NCI-H146 (cell line): ENCODE measurements at regions not wholly inside any gene's neighbourhood (a gene's known extent, or its start where the extent isn't known, plus 50 kb on each side); places are given as distances from the start of the nearest gene placed in this dataset.

Experiments used
- DNase-seq: peaks from one replicate; lab custom pipeline; 2025; lab: John Stamatoyannopoulos, UW

DNA sequence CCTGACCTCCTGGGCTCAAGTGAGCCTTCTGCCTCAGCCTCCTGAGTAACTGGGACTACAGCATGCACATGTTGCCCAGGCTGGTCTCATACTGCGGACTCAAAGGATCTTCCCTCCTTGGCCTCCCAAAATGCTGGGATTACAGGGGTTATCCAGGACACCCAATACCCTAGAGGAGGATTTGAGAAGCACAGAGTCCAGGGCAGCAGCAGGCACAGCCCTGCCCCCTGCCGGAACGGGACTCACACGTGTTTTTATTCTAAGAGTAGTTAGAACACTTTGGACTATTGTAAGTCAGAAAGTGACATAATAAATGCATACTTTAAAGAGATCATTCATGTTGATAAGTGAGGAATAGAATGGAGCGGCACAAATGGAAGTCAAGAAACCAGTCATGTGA lies 80.2 kb downstream of the C6orf118 start:
- DNase-seq: no peak

DNA sequence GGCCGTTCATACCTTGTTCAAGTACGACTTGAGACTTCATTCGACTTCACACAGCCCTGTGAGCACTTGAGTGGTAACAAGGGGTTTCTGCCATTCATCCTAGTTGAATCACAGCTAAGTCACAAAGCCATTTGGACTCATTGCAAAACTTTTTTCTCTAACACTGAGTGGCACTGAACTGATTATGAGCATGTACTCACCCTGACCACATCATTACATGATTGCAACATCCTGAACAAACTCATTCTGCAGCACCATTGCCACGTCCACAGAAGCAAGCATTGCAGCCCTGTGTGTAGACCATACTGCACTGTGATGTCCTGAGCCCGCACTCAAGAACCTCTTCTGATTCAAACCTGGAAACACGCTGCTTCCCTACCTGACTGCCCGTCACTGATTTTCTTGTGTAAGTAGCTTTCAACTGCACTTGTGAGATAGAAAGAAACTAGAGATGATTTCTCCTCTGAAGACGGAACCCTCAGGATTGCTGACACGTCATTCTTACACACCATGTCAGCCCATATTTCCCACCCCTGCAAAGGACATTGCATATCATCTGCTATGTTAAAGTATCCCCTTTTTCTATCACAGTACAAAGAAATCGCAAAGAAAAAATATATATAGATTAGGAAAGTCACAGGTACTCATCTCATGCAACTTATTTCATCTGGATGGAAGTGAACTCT lies 81.6 kb downstream of the C6orf118 start:
- DNase-seq: no peak

DNA sequence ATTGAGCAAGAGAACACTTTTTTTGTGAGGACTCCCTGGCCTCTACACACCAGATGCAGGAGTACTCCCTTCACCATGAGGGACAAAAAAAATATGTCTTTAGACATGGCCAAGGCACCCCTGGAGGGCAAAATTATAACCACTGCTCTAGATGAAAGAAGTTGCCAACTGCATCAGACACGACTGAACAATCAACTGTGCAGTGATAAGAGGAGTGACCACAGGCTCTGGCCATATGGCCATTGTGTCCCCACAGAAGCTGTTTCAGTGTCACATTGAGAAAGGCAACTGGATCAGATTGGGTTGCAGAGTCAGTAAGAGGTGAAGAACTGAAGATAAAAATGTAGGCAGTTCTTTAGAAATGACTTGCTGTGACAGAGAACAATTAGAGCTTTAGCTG lies 85.7 kb downstream of the C6orf118 start:
- no peak for DNase-seq

DNA sequence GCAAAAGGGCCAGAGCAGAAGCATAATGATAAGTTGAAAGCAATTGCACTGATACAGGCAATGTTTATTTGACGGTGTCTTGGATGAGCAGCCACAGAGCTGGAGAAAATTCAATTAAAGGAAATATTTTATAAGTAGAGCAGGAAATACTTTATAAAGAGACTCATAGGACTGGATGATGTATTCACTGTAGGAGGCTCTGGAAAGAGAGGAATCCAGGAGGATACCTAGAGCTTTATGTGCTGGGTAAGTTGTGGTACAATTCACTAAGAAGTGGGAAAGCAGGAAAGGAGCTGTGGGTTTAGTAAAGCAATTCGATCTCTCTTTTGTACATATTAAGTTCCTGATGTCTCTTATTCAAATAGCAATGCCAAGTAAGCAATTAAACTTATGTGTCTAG lies 86.3 kb downstream of the C6orf118 start:
- DNase-seq: no peak

DNA sequence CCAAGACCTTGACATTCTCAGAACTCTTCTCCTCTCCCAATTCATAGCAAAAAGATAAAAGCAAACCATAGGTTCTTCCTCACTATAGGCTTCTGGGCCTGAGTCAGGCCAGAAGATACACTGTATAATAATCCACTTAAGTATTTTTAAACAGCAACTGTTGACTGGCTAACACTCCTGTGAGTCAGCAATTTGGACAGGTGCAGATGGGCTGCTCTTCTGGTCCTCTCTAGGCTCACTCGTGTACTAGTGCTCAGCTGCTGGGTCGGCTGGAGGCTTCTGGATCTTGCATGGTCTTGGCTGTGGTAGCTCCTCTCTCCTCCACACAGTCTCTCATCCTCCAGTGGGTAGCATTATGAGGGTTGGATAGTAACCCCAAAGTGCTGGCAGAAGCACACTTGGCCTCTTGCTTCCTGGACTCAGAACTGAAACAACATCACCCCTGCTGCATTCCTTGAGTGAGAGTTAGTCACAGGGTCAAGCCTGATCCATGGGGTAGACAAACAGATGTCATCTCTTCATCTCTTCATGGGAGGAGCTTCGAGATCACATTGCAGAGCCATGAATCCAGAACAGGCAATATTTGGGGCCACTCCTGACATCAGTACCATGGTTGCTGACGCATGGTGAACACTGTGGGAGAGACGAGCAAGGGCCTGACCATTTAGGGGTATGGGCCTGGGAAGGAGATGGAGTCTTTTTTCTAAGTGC lies 86.9 kb downstream of the C6orf118 start:
- DNase-seq: no peak

DNA sequence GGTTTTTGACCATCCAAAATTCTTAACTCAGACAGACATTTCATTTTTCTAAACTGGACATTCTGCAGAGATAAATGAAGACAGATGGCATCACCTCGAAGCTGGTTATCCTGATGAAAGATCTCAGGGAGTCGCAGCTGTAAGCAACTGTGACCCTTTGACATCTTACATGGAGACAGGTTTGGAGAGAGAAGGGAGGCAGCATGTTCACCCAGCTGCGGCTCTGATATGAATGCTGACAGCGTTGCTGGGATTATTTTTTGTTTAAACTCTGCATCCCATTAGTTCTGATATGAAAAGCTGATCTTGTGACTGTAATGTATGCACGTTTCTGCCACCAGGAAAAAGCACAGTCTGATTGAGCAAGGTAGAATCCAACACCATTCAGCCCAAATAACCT lies 89.4 kb downstream of the C6orf118 start:
- no peak for DNase-seq

DNA sequence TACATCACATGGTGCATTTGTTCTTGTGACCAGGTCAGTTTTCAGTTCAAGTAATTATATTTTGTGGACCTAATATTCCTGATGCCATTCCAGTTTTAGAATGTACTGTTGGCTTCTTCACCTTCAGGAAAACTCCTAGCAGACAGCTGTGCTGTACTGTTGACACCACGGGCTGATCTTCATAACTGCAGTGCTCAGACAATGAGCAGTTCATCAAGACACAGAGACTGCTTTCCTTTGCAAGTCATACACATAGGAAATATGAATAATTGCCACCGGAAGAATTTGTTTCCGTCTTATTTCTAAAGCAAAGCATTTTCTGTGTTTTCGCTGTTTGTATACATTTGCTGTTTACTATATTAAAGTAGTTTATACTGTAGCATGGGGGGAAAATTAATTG lies 89.8 kb downstream of the C6orf118 start:
- DNase-seq: no peak

DNA sequence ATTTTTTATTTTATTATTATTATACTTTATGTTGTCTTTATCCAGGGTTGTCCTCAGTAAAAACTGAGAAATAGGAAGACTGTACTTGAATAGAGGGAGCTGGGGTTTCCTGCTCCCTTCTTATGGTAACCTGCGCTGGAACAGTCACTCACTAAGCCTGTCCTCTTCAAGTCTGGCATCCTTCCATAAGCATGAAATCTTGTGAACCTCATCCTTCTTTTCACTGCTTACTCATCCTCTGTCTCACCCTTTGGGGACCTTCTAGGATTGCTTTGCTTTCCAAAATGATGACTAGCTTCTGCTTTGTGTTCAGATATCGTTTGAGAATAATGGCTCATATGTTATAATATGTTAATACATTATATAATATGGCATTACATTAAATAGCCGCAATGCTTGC lies 90.6 kb downstream of the C6orf118 start:
- DNase-seq: no peak

DNA sequence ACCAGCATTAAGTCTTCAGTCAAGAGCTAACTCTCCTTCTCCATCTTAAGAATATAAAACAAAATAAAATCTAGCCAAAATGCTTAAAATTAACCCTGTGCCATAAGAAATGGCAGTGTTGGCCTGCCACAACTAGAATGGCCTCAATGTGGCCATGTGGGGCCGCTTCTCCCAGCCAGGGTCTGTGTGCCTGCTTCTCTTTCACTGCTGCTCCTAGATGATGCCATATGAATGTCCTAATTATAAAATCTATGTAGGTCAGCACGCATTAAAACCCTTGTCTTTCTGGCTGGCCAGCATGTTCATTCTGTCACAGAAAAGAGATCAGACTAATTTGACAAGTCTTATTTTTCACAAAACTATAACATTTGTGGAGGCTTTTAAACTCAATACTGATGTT lies 102.6 kb downstream of the C6orf118 start:
- DNase-seq: no peak

DNA sequence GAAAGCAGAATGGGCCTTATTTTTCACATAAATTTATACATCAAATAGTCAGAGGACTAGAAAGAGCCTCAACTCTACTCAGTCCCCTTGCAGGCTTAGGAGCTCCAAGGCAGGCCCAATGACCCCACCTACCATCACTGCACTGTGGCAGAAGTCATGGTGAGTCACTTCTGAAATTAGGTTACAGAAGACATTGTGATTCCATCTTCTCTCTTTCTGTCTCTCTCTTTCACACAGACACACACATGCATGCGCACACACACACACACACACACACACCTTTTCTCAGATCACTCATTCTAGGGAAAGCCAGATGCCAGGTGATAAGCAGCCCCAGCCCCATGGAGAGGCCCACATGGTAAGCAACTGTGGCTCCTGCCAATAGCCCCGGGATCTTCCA lies 103.8 kb downstream of the C6orf118 start:
- no peak for DNase-seq

DNA sequence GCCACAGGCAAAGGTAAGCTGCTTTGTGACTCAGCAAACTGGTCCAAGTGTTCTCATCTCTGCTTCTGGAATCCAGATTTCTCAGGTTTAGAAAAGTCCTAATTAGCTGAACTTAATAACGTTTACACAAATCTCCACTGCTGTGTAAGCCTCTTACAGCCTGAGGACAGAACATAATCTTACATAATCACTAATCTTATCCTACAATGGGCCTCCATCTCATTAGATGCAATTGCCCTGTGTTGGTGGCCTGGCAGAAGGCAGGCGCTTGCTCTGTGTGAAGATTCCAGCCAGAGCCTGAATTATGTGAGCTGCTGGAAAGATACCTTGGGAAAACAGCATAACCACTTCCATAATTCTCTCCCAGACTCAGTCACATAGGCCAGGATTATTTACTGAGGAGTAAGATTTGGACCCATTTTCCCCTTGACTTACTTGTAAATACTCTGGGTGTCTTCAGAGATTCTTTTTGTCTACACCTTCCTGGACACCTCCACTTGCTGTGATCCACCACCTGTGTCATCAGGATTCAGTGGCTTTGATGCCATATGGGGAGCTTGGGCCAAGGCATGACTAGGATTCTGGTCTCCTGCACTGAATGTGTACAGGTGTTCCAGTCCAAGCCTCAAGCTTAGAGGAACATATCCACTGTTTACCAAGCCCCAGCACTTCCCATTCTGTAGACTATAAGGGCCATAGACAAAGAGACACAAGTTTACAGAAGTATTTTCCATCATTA lies 104.4 kb downstream of the C6orf118 start:
- no peak for DNase-seq

DNA sequence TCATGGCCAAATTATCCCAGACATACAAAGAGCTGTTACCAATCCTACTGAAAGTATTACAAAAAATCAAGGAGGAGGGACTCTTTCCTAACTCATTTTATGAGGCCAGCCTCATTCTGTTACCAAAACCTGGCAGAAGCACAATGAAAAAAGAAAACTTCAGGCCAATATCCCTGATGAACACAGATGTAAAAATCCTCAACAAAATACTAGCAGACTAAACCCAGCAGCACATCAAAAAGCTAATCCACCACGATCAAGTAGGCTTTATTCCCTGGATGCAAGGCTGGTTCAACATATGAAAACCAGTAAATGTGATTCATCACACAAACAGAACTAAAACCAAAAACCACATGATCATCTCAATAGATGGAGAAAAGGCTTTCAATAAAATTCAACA lies 109.2 kb downstream of the C6orf118 start:
- no peak for DNase-seq

DNA sequence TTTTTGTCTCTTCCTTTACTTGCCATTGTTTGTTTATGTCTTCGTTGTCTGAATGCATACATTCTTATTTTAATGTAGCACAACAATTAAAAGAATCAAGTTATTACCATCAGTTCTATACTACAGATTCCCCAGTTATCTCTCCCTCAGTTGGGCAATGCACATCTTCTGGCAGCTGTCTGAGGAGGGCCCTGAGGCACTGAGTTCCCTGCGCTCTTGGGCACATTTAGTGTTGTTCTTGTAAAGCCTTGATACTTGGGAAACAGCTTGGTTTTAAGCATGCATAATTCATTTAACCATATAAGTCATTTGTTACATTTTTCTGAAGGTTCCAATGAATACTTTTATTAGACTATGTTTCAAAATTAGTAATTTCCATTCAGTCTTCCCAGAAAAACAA lies 117.9 kb downstream of the C6orf118 start:
- DNase-seq: no peak

DNA sequence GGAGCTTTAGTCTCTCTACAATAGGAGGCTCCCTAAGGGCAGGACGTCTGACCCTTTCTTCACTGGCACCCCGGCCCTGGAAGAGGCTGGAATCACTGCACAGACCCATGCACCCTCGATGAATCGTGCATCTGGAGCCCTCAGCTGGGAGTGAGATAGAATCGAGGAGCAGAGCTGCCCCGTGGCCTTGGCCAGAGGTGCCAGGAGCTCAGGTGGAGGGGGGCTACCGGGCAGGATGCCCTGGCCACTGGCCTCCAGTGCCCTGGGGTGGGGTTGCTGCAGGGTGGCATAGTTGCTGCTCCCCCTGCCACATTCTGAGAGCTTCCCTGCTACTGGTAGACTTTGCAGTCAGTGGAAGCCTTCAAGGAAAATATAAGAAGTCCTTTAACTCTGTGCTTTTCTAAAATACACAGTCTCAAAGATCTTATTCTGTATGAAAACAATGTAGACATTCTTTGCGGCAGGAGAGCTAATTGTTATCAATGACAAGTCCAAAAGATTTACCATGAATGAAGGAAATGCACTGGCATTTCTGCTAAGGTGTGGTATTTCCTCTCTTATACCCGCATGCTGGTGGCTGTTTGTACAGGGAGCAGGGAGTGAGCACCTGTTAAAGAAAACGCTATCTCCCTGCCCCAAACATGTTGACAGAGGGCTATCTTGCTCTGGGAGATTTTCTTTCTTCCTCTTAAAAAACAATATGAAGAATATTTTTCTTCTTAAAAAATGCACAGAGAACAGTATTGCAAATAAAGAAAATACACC lies 122.8 kb downstream of the C6orf118 start:
- no peak for DNase-seq

DNA sequence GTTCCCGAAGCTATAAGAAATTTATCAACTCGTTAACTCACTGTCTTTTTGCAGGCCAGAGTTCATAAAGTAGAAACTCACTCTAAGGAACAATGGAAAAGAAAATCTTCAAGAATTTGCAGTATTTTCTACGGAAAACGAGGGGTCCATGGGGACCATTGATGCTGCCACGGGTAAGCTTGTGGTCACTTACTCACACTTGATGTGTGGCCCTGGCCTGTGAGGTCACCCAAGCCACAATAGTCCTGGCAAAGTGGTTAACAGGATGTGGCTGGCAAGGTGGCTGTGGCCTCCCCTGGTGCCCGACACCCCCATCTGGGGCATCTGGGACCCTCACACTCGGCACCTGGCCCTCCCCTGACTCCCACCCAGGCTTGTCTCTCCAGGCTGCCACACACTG lies 123.4 kb downstream of the C6orf118 start:
- DNase-seq: no peak

DNA sequence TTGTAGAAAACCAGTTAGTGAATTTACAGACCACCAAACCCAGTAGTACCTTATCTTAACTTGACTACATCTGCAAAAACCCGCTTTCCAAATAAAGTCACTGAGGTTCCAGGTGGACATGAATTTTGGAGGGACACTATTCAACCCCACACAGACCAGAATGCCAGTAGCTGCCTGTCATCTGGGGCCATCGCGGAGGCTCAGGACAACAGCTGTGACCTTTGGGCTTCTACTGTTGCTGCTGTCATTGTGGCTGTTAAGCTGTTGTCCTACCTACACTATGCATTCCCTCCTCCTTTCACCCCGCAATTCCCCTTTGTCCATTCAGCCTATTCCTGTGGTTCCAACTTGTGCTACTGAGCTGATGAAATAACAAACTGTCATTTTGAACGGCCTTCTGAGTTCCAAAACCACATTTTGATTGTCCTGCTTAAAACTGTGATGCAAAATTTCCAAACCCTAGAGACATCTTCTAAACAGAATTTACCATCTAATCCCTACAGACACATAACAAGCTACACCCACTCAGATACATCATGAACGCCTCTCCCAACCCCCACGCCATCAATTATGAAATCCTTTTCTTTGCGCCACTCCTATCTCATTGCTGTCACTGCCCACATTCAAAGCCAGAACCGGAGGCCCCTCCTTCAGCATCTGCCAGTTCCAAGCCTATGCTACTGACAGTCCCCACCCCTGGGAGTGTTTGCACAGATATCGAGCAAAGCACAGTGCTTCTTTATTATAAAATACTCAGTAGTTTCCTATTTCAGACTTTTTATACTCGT lies 125.0 kb downstream of the C6orf118 start:
- DNase-seq: no peak

DNA sequence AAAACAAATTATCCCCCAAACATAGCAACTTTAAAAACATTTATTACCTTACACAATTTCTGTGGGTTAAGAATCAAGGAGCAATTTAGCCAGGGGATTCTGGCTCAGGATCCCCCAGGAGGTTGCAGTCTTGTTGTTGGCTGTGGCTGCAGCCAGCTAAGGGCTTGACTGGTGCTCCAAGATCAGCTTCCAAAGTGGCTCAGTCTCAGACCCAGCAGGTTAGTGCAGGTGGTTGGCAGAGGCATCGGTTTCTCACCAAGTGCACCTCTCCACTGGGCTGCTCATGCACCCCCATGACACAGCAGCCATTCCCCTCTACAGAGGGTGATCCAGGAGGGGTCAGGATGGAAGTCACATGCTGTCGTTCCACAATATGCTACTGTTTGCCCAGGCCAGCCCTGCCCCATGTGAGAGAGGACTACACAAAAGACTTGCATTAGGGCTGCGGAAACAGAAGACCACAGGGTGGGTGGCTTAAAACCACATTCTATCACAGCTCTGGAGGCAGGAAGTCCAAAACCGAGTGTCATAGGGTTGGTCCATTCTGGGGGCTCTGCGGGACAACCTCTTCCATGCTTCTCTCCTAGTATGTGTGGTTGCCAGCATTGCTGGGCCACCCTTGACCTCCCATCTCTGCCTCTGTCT lies 125.8 kb downstream of the C6orf118 start:
- no peak for DNase-seq

DNA sequence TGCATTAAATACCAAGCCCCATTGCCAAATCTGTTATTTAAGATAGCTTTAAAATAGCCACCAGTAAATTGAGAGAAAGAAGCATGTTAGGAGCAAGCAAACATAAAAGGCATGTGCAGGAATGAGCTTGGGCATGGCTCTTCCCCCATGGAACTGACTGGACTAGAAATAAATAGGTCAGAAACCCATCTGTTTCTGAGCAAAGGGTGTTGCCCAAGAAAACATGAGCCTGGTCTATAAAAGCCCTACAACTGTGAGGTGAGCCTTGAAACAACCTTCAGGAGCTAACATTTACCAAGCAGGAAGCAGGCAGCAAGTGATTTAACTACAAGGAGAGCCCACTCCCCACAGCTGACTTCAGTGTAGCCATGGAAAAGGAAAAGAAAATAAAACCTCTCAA lies 126.3 kb downstream of the C6orf118 start:
- DNase-seq: no peak

DNA sequence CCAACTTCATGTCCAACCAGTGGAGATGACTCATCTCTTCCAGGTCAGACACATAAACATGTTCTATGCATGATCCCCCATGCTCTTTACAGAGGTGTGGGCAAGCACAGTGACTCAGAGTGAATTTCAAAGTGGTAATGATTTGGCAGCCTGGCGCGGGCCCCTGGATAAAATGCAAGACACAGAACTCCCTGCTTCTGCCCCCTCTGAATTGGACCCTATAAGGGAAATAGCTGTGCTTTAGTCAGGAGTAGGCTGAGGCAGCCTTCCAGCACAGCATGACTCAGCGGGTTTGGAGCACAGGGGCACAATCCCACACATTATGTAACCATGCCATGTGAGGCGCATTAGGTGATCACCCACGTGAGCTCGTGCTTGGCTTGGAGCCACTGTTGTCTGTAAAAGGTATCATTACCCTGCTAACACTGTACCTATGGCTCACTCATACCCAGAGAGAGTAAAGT lies 127.4 kb downstream of the C6orf118 start:
- no peak for DNase-seq

DNA sequence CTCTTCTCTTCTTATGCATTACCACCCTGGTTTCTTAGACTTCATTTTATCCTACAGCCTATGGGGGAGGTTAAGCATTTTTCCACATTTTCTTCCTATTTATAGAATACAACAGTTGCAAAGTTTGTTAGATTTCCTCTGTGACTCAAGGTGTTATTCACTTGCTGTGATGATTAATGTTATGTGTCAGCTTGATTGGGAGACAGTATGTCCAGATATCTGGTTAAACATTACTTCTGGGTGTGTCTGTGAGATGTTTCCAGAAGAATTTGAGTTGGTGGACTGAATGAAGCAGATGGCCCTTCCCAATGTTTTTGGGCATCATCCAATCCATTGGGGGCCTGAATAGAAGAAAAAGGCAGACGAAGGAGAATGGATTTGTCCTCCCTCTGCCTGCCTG lies 131.3 kb downstream of the C6orf118 start:
- no peak for DNase-seq

DNA sequence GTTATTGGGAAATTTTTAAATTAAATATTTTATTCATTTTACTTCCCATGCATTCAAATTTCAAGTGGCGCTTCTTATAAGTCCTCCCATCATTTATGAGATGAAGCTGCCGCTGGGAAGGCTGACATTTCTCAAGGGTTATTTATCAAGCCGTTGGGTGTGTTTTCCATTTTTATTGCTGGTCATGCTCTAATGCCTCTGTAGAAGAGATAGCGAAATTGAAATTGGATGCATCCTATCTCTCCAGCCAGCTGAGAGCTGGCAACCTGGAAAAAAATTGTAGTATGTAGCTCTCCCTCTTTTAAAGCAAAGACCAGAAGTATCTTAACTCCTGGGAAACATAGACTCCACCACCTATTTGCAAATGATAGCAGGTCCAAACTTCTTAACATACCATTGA lies 135.9 kb downstream of the C6orf118 start:
- DNase-seq: no peak
